GM21723 (cell line): ENCODE measurements at regions not wholly inside any gene's neighbourhood (a gene's known extent, or its start where the extent isn't known, plus 50 kb on each side); places are given as distances from the start of the nearest gene placed in this dataset.
"Not testable (repeated sequence)": the region's sequence is repeated elsewhere in the genome, so short reads cannot be mapped to it uniquely, and the experiment has no call there.

Experiments used
- ATAC-seq: cut with Tn5 transposase; IDR thresholded peaks from one replicate; pipeline ENCODE4 v1.9.1; 2021; ENCODE audit warnings: mild to moderate bottlenecking, moderate library complexity; ENCODE audit not compliant: unreplicated experiment

DNA sequence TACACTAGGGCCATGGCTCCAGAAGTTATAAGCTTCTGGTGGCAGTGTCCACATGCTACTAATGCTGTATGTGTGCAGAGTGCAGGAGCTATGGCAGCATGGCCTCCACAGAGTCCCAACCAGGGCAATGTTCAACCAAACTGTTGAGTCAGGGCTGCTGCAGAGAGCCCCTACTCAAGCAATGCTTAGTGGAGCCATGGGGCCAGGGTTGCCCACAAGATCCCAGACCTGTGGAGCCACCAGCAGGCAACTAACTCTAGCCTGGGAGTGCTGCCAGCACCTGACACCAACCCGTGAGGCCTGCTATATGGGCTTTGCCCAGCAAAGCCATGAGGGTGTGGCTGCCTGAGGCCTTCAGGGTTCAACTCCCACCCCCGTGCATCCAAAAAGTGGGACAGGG is 655.2 kb downstream of the TBC1D22A start:
- no peak for ATAC-seq

DNA sequence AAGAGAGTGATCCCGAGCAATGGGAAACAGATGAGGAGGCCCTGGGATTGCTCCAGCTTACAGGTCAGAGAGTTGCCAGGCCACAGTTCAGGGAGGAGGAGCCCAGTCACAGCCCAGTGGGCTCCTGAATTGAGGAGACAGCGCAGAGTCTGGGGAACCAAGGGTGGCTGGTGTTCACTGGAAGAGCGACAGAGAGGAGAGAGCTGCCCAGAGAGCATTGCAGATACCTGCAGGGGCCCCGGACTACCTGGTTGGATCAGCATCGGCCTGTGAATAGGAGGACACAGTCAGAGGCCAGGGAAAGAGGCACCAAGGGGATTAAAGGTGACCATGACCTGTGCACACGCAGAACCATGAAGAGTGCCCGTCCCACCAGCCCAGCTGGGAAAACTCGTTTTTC is 648.6 kb downstream of the TBC1D22A start:
- no peak for ATAC-seq

DNA sequence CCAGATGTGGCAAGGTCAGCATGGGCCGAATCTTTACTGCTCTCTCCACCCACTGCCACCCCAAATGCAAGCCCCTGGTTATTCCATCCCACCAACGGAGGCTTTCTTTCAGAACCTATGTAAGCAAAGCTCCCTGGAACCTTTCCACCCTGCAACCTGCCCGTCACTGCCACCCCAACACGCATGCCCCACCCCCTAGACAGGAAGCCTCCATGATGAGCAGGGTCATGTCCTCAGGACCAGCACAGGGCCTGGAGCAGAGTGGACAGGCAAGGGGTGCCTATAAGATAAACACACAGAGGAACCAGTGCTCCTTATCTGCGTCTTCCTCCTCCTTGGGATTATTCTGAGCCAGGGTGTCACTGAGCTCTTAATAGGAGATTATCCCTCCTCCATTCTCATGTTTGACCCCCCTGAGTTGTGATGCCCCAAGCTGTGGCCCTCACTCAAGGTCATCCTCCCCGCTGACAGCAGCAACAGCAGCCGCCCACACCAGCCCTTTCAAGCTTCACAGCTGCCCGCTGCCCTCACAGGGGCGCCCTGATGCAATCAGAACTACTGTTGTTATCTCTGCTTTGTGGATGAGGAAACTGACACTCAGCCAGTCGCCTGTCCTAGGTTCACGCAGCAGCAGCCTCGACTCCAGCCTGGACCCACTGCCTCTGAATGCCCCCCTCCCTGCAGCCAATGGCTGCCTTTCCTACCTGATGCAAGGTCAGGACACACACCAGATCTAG is 647.3 kb downstream of the TBC1D22A start:
- no peak for ATAC-seq

DNA sequence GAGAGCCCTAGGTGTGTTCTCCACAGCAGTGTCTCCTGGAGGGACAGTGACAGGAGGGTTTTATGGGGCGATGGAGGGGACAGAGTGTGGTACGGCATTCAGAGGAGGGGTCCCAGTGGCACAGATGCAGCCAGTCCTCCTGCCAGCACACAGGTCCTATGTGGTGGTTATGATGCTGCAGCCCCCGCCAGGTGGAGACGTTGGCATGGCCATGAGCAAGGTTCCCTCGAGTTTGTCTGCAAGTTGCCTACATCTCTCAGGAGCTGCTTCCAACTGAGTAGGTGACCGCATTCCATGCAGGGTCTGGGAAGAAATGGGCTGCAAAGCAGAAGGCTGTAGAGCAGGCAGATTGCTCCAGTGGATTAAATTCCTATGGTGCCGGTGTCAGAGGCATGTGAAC is 646.0 kb downstream of the TBC1D22A start:
- ATAC-seq: no peak

DNA sequence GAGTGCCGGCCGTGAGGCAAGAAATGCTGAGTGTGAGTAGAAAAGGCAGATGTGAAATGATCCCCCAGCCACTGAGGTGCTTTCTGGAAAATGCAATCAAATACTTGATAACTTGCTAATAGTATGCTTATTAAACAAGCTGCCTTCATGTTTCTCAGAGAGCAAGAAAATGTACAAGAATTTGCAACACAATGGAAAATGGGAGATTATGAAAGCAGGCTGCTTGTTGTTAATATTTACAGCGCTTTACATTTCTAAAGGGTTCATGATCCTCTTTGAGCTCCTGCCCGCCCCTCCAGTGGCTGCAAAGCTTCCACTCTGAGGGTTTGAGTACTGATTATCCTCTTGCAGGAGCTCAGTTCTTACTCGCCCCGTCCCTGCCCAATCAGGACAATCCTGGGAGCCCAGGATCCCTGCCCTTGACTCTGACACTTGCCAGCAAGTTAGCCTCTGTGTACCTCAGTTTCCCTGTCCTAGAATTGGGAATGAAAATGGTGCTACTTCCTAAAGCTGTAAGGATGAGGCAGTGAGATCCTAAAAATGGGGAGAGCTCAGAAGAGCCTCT is 645.1 kb downstream of the TBC1D22A start:
- ATAC-seq: no peak

DNA sequence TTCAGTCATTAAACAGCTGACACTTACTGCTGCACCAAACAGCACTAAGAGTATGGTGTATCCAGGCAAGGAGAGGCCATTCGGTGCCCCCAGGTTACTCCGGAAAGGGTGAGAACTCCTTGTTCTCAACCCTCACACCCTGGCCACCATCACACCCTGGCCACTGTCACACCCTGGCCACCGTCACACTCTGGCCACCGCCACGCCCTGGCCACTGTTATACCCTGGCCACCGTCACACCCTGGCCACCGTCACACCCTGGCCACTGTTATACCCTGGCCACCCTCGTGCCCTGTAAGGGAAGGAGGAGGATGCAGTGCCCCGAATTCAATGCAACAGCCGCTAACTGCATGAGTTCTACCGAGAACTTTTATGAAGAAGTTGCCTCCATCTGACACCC is 644.4 kb downstream of the TBC1D22A start:
- ATAC-seq: no peak

DNA sequence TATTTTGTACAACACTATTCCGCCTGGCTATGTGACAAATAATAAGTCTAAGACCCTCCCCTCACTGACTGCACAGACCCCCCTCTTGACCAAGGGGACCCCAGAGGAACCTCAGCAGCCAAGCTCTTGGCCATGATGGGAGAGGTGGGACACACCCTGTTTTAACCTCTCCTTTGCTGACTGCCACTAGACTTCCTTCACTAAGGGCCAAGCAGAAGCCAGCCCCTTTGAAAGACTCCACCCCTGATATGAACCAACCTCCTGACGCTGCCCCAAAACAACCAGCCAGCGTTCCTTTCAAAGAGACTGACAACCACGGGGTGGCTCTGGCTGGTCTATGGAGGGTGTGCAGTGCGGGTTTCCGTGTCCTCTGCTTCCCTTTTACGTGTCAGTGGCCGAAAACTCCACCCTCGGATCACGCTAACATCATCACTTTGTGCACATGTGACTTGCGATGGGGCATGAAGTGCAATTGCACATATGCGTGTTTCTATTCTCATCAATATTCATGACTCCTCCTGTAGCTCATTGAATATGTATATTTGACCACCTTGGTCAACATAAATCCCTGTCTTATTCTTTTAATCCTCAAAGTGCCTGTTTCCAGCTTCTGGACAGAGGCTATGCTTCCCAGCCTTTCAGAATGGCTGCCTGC is 643.9 kb downstream of the TBC1D22A start:
- no peak for ATAC-seq

DNA sequence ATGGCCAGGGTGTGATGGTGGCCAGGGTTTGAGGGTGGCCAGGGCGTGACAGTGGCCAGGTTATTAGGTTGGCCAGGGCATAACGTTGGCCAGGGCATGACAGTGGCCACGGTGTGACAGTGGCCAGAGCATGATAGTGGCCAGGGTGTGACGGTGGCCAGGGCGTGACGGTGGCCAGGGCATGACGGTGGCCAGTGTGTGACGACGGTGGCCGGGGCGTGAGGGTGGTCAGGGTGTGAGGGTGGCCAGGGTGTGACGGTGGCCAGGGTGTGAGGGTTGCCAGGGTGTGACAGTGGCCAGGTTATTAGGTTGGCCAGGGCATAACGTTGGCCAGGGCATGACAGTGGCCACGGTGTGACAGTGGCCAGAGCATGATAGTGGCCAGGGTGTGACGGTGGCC is 642.8 kb downstream of the TBC1D22A start:
- ATAC-seq: not testable (repeated sequence)

DNA sequence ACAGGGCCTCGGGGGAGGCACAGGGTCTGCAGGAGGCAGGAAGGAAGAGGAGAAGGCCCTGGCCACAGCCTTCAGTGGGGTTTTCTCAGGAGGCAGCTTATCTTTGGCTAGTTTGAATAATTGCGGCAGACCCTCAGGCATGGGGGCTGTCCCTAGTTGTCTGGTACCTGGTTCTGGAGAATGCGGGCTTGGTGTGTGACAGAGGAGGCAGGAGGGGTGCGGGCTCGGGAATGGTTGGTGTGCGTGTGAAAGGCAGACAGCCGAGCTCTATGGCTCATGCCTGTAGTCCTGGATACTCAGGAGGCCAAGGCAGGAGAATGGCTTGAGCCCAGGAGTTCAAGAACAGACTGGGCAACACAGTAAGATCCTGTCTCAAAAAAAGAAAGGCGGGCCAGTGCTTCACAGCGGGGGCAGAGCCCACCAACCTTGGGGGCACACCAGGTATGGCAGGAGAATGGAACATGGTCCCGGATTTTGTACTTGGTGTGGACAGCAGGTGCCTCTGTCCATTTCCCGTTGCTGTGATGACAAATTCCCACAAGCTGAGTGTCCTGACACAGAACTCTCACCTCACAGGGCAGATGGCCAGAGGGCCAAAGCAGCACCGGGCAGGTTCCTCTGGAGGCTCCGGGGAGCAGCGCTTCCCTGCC is 640.6 kb downstream of the TBC1D22A start:
- ATAC-seq: no peak

DNA sequence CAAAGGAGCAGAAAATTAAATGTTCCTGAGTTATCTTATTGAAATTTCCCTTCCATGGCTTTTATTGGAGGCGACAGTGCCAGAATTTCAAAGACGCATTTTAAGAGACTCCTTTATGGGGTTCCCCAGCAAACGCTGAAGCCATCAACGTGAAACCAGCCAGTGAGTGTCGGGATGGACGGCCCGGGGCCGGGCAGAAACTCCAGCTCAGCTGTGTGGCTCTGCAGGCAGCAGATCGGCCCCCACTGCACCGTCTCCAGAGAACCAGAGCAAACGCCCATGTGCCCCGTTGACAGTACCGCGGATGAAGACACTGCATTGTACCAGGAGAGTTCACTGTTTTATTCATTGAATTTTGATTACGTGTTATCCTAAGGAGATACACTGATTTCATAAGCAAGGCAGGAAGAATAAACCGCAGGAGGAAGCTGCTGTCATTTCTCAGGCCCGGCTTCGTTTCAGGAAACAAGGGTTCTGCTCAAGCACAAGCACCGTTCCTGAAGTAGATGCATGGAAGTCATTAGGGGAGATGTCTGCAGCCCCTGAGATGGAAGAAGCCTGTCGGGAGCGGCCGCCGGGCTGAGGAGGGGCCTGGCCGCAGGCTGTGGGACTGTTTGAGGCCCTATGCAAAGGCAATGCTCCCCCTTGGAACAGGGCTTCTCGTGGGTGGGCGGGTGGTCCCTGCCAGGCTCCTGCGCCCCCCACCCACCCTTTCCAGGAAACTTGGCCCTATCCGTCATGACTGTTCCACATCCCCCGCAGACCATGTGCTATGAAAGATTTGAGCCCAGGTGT is 639.7 kb downstream of the TBC1D22A start:
- ATAC-seq: no peak

DNA sequence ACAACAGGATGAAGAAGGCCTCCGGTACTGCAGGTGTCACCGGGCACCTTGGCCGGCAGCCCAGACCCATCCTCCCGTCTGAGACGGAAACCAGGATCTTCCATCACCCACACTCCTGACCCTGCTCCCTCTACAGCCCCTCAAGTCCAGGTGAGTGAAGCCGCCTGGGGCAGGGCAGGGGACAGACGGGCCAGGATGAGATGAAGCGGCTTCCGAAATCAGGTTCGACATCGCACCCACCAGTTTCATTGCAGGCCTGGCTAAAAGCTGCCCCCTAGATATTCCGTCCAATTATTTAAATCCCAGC is 639.1 kb downstream of the TBC1D22A start:
- no peak for ATAC-seq

DNA sequence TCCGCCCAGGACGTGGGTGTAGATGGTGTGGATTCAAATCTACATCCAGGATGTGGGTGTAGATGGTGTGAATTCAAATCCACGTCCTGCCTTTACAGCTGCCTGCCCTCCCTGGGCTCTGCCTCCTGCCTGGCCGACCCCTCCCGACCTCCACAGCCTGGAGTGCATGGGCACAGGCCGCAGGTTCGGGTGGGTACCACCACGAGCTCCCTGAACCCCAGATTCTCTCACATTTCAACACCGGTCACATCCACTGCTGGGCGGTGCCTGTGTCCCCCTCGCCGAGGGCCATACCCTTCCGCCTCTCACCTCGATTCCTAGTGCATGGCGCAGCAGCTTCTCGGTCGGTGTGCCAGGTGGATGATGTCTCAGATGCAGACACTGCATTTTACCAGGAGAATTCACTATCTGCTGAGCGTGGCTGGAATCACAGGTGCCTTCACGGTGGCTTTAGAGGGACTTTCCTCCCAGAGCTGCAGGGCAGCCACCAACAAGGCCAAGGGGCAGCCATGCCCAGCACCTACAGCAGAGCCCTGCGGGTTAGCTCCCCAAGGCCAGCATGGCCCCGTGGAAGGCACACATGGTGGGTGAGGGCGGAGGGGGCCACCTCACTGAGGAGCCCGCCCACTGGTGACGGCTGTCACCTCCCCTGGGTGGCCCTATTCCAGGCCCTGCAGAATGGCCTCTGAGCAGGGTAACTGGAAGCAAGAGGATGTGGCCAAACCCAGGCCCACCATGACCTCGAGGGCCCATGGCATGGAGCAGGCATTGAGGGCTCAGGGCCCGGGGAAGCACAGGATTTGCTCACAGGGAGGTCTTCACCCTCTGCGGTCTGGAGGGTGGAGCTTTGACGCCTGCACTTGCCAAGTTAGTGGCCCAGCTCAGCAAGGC is 638.5 kb downstream of the TBC1D22A start:
- no peak for ATAC-seq

DNA sequence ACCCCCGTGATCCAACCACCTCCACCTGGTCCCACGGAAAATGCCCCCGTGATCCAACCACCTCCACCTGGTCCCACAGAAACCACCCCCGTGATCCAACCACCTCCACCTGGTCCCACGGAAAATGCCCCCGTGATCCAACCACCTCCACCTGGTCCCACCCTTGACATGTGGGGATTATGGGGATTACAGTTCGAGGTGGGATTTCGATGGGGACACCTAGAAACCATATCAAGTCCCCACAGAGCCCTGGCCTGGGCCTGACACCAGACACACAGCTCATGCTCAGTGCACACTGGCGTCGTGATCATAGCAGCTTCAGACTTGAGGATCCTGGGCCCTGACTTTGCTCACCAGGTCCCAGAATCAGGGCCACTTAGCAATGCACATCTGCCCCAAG is 637.7 kb downstream of the TBC1D22A start:
- not testable (repeated sequence) for ATAC-seq

DNA sequence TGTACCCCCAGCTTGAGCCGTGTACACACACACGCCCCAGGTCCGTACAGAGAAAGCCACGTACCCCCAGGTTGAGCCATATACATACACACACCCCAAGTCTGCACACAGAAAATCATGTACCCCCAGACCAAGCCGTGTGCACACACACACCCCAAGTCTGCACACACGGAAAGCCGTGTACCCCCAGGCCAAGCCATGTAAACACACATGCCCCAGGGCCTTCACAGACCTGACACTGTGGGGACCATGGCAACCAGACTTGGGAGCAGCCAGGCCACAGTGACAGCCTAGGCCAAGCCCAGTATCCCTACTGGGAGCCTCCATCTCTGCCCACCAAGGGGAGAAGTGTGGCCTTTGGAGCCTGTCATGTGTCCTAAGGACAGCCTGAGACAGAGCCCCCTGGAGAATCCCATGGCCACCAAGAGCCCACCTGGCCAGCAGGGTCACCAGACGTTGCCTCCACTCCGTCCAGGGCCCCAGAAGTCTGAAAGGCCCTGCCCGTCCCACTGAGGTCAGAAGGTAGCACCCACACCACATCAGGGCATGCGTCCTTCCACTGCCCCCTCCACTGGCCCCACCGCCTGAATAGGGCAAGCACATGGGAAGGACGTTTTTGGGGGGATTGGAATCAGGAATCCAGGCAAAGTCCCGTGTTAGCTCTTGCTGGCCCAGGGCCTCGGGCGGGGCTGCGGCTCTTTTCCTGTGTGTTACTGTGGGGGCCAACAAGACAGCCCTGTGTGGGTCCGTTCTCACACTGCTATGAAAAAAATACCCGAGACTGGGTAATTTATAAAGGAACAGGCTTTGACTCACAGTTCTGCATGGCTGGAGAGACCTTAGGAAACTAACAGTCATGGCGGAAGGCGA is 636.7 kb downstream of the TBC1D22A start:
- ATAC-seq: no peak

DNA sequence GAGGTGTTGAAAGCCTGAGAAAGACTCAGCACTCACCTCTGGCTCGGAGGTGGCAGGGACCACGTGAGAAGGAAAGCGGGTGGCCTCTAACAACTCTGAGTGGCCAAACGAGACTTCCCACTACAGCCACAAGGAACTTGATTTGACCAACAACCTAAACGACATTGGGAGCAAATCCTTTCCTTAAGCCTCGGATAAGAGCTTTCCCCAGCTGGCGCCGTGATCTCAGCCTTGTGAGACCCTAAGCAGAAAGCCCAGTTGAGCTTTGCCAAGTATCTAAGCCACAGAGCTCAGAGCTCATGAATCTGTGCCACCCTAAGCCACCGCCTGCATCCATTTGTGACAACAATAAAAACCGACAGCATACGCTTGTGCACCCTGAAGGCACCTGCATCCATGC is 636.0 kb downstream of the TBC1D22A start:
- no peak for ATAC-seq

DNA sequence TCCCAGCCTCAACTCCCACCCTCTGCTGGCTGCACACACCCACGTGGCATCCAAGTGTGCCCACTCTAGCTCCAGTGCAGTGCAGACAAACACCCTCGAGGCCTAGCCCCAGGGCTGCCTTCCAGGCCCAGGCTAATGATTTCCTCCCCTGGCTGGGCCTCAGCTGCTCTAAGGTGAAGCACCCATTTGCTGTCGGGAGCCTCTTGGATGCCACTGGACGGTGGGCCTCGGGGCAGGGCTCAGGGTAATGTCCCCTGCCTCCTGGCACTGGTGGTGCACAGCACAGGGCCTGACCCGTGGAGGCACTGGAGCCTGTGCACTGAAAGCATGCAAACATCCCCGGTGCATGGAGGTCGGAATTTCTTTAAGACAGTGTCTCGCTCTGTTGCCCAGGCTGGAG is 635.2 kb downstream of the TBC1D22A start:
- no peak for ATAC-seq

DNA sequence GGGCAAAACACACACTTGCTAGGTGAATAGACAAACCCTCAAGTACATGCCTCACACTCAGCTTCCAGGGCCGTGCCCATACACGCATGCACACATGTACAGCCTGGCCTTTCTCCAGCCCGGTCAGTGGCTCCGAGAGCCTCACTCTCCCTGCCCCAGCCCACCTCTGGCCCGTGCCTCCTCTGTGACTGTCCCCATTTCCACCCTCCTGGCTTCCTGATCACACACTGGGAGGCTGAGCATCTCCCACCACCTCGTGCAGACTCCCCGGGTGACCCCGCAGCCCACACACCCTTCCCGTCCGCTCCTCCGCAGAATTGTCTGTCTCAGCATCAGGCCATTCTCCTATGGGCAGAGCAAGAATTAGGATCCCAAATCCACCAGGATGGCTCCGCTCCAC is 634.1 kb downstream of the TBC1D22A start:
- ATAC-seq: no peak

DNA sequence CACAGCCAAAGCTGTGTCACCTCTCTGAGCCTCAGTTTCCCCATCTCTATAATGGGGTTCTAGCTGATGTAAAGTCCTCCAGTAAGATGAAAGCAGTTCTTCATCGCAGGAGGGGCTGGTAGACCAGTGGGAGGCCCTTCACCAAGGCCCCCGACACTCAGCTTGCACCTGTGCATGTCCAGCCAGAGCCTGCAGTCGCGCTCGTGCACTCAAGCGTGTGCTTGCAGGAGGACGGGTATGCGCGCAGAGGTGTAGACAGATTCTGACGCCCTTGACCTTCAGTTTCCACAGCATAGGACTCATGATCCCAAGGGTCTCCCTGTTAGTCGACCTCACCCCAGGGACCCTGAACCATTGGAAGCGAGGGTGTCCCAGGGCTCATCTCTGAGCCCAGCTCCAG is 633.7 kb downstream of the TBC1D22A start:
- ATAC-seq: no peak

DNA sequence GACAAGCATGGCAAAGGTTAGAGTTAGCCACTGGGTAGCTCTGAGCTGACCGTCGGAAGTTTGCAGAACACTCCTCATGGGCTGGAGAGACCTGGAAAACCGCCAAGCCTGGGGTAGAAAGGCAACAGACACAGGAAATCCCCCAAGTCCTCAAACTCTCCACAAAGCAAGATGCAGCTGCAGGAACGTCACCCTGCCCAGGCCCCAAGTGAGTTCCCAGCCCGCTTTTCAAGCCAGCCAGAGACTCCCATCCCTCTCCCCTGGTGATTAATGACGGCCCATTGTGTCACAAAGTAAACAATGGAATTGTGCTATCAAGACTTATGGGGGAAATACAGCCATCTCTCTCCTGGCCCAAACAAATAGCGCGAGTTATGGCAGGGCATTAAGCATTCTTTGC is 633.0 kb downstream of the TBC1D22A start:
- ATAC-seq: no peak
